ENCODE measurements at regions not wholly inside any gene's neighbourhood (a gene's known extent, or its start where the extent isn't known, plus 50 kb on each side); places are given as distances from the start of the nearest gene placed in this dataset.
A peak's percentile ranks its signal among the peaks of the same experiment; 100 is the strongest.

DNA sequence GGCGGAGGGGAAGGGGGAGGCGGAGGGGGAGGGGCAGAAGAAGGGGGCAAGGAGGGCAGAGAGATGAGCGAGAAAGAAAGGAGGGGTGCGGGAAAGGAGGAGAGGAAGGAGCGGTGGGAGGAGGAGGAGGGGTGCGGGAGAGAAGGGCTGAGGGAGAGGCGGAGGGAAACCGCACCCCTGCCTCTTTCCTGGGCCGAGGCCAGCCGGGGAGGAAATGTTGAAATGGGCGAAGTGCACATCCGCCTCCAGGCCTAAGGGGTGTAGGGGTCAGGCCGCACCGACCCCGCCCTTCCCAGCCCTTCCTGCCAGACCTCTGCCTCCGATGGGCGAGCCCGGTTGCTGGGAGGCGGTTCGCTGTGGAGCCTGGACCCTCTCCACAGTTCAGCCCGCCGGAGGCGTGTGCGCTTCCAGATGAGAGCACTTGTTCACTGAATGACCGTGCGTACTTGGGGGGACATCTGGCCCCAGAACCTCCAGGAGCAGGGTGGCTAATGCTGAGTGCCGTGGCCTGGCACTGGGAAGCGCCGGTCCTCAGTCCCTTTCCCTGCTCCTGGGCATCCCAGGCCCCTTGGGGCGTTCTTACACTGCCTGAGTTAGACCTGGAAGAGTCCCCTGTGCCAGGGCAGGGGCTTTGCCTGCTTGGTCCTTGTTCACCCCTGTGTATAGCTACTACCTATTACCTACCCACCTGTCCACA, 110.3 kb upstream of the KLF13 start:
- H3K9me3 ChIP-seq (ENCODE audit: control insufficient read depth, insufficient read depth, low read length), result no peaks in the 10 kb centered on the region
- intact Hi-C loops (cut with micrococcal nuclease), result loop anchor here (10.0 kb wide), 3 partner anchors 48 to 148 kb away; partner anchors contain the start of gene KLF13
- H3K4me3 Mint-ChIP-seq, result peak overlapping the region; percentile 87
- no peaks in the 10 kb centered on the region for H3K9me3 Mint-ChIP-seq
- WGBS (ENCODE audit: insufficient coverage), result 7% methylated on average over 29 of the region's 30 CpGs
- peak; percentile 44 to 67 (median 51) for ATAC-seq
- no peaks in the 10 kb centered on the region for H3K36me3 ChIP-seq (ENCODE audit: control insufficient read depth, insufficient read depth, low read length)
- peak overlapping the region; percentile 27 for H3K4me3 ChIP-seq (ENCODE audit: low read length)
- H3K27me3 Mint-ChIP-seq (ENCODE audit: low read depth in 2 of 2), result no peaks in the 10 kb centered on the region
- peak overlapping the region; percentile 53 to 87 for H3K27ac Mint-ChIP-seq
- H3K27me3 ChIP-seq (ENCODE audit: control insufficient read depth, insufficient read depth, low read length), result no peaks in the 10 kb centered on the region
- no peaks in the 10 kb centered on the region for H3K36me3 Mint-ChIP-seq
- DNase-seq, result peak; percentile 24 to 75
- TF ChIP-seq, protein P1, sequence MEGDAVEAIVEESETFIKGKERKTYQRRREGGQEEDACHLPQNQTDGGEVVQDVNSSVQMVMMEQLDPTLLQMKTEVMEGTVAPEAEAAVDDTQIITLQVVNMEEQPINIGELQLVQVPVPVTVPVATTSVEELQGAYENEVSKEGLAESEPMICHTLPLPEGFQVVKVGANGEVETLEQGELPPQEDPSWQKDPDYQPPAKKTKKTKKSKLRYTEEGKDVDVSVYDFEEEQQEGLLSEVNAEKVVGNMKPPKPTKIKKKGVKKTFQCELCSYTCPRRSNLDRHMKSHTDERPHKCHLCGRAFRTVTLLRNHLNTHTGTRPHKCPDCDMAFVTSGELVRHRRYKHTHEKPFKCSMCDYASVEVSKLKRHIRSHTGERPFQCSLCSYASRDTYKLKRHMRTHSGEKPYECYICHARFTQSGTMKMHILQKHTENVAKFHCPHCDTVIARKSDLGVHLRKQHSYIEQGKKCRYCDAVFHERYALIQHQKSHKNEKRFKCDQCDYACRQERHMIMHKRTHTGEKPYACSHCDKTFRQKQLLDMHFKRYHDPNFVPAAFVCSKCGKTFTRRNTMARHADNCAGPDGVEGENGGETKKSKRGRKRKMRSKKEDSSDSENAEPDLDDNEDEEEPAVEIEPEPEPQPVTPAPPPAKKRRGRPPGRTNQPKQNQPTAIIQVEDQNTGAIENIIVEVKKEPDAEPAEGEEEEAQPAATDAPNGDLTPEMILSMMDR (IDR thresholded peaks at IDR 0.05), result no peak
- peaks cover 23% of the 10 kb centered on the region for H3K4me1 ChIP-seq (ENCODE audit: control insufficient read depth, insufficient read depth, low read length)
- peaks cover 12 to 35% of the 10 kb centered on the region in 2 donors for H3K4me1 Mint-ChIP-seq
- H3K27ac ChIP-seq (ENCODE audit: low read length), result peak overlapping the region; percentile 87

DNA sequence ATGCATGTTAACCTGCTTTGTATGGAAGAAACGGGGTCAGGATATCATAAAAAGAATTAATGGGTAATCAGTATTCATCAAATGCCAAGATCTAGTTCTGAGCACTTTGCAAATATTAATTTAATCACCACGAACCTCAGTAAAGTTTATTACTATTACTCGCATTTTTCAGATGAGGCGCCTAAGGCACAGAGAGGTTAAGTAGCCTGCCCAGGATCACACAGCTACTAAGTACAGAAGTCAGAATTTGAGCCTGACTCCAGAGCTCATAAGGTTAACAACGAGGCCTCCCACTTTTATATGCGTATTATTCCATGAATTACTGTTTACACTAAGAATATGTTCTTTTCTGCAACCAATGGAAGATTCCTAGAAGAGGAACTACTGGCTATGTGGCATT, 109.6 kb upstream of the KLF13 start:
- peak overlapping the region; percentile 87 for H3K27ac ChIP-seq (ENCODE audit: low read length)

DNA sequence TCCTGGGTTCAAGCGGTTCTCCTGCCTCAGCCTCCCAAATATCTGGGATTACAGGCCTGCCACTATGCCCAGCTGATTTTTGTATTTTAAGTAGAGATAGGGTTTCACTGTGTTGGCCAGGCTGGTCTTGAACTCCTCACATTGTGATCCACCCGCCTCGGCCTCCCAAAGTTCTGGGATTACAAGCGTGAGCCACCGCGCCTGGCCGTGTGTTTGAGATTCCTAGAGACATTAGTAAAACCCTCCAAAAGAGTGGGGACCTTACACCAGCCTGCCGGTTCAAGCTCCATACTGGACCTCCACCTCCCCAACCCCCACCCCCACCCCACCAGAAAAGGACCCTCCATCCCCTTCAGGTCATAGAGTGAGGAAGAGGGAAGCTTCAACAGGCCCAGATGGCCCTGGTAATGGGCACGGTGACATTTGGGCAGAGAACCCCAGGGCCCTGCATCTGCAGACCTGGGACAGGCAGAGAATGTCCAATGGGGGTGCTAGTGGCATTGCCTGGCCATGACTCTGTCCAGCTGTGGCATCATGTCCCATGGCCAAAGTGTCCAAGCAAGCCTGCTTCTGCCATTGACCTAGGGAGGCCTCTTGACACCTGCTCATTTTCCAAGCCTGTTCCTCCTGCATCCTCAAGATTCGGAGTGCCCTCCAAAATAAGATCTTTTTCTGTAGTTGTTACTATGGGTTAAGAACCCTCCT, 108.9 kb upstream of the KLF13 start:
- Mint-ChIP-seq H3K27ac (peak overlapping the region; percentile 53 to 87), H3K27me3 (ENCODE audit: low read depth in 2 of 2) (no peaks in the 10 kb centered on the region), H3K4me3 (peak overlapping the region; percentile 87), H3K36me3 (no peaks in the 10 kb centered on the region), H3K4me1 (peaks cover 16 to 42% of the 10 kb centered on the region in 2 donors), H3K9me3 (no peaks in the 10 kb centered on the region)
- peaks cover 23% of the 10 kb centered on the region for H3K4me1 ChIP-seq (ENCODE audit: control insufficient read depth, insufficient read depth, low read length)
- no peak for DNase-seq
- H3K4me3 ChIP-seq (ENCODE audit: low read length), result no peak overlapping the region
- TF ChIP-seq, protein P1 (IDR thresholded peaks at IDR 0.05), result no peak
- intact Hi-C loops (cut with micrococcal nuclease), result loop anchor here (10.0 kb wide), 3 partner anchors 47 to 147 kb away; partner anchors contain the start of gene KLF13
- H3K9me3 ChIP-seq (ENCODE audit: control insufficient read depth, insufficient read depth, low read length), result no peaks in the 10 kb centered on the region
- H3K27me3 ChIP-seq (ENCODE audit: control insufficient read depth, insufficient read depth, low read length), result no peaks in the 10 kb centered on the region
- ATAC-seq, result no peak
- H3K36me3 ChIP-seq (ENCODE audit: control insufficient read depth, insufficient read depth, low read length), result no peaks in the 10 kb centered on the region
- WGBS (ENCODE audit: insufficient coverage), result 98% methylated on average over 8 of the region's 10 CpGs
- no peak overlapping the region for H3K27ac ChIP-seq (ENCODE audit: low read length)

More for the DNA sequence above, 109.6 kb upstream of the KLF13 start:
- Mint-ChIP-seq H3K27me3 (ENCODE audit: low read depth in 2 of 2) (no peaks in the 10 kb centered on the region), H3K9me3 (no peaks in the 10 kb centered on the region), H3K4me3 (peak overlapping the region; percentile 87), H3K27ac (peak overlapping the region; percentile 53 to 87), H3K36me3 (no peaks in the 10 kb centered on the region), H3K4me1 (peaks cover 12 to 36% of the 10 kb centered on the region in 2 donors)
- Histone ChIP-seq H3K9me3 (ENCODE audit: control insufficient read depth, insufficient read depth, low read length) (no peaks in the 10 kb centered on the region), H3K36me3 (ENCODE audit: control insufficient read depth, insufficient read depth, low read length) (no peaks in the 10 kb centered on the region), H3K4me3 (ENCODE audit: low read length) (no peak overlapping the region), H3K27me3 (ENCODE audit: control insufficient read depth, insufficient read depth, low read length) (no peaks in the 10 kb centered on the region), H3K4me1 (ENCODE audit: control insufficient read depth, insufficient read depth, low read length) (peaks cover 23% of the 10 kb centered on the region)
- TF ChIP-seq, protein P1 (IDR thresholded peaks at IDR 0.05), result no peak
- ATAC-seq (no peak), DNase-seq (no peak)
- intact Hi-C loops (cut with micrococcal nuclease), result loop anchor here (10.0 kb wide), 3 partner anchors 48 to 148 kb away; partner anchors contain the start of gene KLF13
- WGBS (ENCODE audit: insufficient coverage), result 89% methylated on average over 5 of the region's 6 CpGs

All from natural killer cell (primary cell).